Activated naive CD8-positive, alpha-beta T cell treated with anti-CD3 and anti-CD28 coated beads, Interleukin-2, amount 50 U/mL, for 24 hours (primary cell): ENCODE measurements at regions not wholly inside any gene's neighbourhood (a gene's known extent, or its start where the extent isn't known, plus 50 kb on each side); places are given as distances from the start of the nearest gene placed in this dataset.

ENCODE experiments used
- ATAC-seq: fragments of 150-1000 bp; cut with Tn5 transposase; one replicate; pipeline ENCODE4 v1.10.0; 2021
- DNase-seq: peaks from one replicate; pipeline ENCODE4 v3.0.0; 2021
- H3K27ac Mint-ChIP-seq: one replicate; pipeline ENCODE4 v1.8.0; 2021; ENCODE audit warnings: mild to moderate bottlenecking, mixed read lengths
- H3K27me3 Mint-ChIP-seq: one replicate; pipeline ENCODE4 v1.8.0; 2021; ENCODE audit warnings: mixed read lengths
- H3K36me3 Mint-ChIP-seq: one replicate; pipeline ENCODE4 v1.8.0; 2021; ENCODE audit warnings: low read depth, mixed read lengths
- H3K4me1 Mint-ChIP-seq: one replicate; pipeline ENCODE4 v1.8.0; 2021; ENCODE audit warnings: mixed read lengths
- H3K4me3 Mint-ChIP-seq: one replicate; pipeline ENCODE4 v1.8.0; 2021; ENCODE audit warnings: mild to moderate bottlenecking, moderate library complexity, mixed read lengths
- H3K9me3 Mint-ChIP-seq: one replicate; pipeline ENCODE4 v1.8.0; 2021; ENCODE audit warnings: mixed read lengths

- Mint-ChIP-seq H3K4me1 (no peaks in the 10 kb centered on the region), H3K36me3 (no peaks in the 10 kb centered on the region), H3K27ac (no peak overlapping the region), H3K27me3 (no peaks in the 10 kb centered on the region), H3K4me3 (no peak overlapping the region), H3K9me3 (no peaks in the 10 kb centered on the region)
- ATAC-seq, result no peak
- DNase-seq, result no peak
These were observed 243.6 kb downstream of the GPD2 start for GRCh38 chr2:156679820-156680219.

- no peaks in the 10 kb centered on the region for H3K36me3 Mint-ChIP-seq
- no peak for DNase-seq
- no peak overlapping the region for H3K4me3 Mint-ChIP-seq
- no peak overlapping the region for H3K27ac Mint-ChIP-seq
- no peaks in the 10 kb centered on the region for H3K27me3 Mint-ChIP-seq
- ATAC-seq, result no peak
- H3K4me1 Mint-ChIP-seq, result no peaks in the 10 kb centered on the region
- H3K9me3 Mint-ChIP-seq, result no peaks in the 10 kb centered on the region
These were observed 244.1 kb downstream of the GPD2 start for GRCh38 chr2:156680266-156680665.

GRCh38 chr2:156687126-156687525, 250.9 kb downstream of the GPD2 start:
- DNase-seq (no peak), ATAC-seq (no peak)
- Mint-ChIP-seq H3K36me3 (no peaks in the 10 kb centered on the region), H3K9me3 (no peaks in the 10 kb centered on the region), H3K4me1 (no peaks in the 10 kb centered on the region), H3K27ac (no peak overlapping the region), H3K27me3 (peaks cover 6% of the 10 kb centered on the region), H3K4me3 (no peak overlapping the region)

- ATAC-seq (no peak), DNase-seq (no peak)
- H3K36me3 Mint-ChIP-seq, result no peaks in the 10 kb centered on the region
- peaks cover 6% of the 10 kb centered on the region for H3K27me3 Mint-ChIP-seq
- no peaks in the 10 kb centered on the region for H3K9me3 Mint-ChIP-seq
- no peak overlapping the region for H3K27ac Mint-ChIP-seq
- H3K4me3 Mint-ChIP-seq, result no peak overlapping the region
- no peaks in the 10 kb centered on the region for H3K4me1 Mint-ChIP-seq
These were observed 251.5 kb downstream of the GPD2 start for GRCh38 chr2:156687715-156688114.

- Mint-ChIP-seq H3K9me3 (no peaks in the 10 kb centered on the region), H3K4me3 (no peak overlapping the region), H3K27ac (no peak overlapping the region), H3K36me3 (no peaks in the 10 kb centered on the region), H3K4me1 (no peaks in the 10 kb centered on the region), H3K27me3 (peaks cover 6% of the 10 kb centered on the region)
- no peak for DNase-seq
- no peak for ATAC-seq
These were observed 253.8 kb downstream of the GPD2 start for GRCh38 chr2:156689939-156690338.

GRCh38 chr2:156691014-156691413, 254.8 kb downstream of the GPD2 start:
- Mint-ChIP-seq H3K27me3 (peaks cover 6% of the 10 kb centered on the region), H3K27ac (no peak overlapping the region), H3K4me3 (no peak overlapping the region), H3K4me1 (no peaks in the 10 kb centered on the region), H3K36me3 (no peaks in the 10 kb centered on the region), H3K9me3 (no peaks in the 10 kb centered on the region)
- ATAC-seq (no peak), DNase-seq (no peak)

GRCh38 chr2:156695020-156695419, 258.8 kb downstream of the GPD2 start:
- no peak for DNase-seq
- Mint-ChIP-seq H3K27ac (no peak overlapping the region), H3K4me3 (no peak overlapping the region), H3K36me3 (no peaks in the 10 kb centered on the region), H3K27me3 (peaks cover 4% of the 10 kb centered on the region), H3K9me3 (no peaks in the 10 kb centered on the region), H3K4me1 (no peaks in the 10 kb centered on the region)
- ATAC-seq, result no peak

- no peak for DNase-seq
- Mint-ChIP-seq H3K9me3 (no peaks in the 10 kb centered on the region), H3K27me3 (peaks cover 4% of the 10 kb centered on the region), H3K4me3 (no peak overlapping the region), H3K4me1 (no peaks in the 10 kb centered on the region), H3K36me3 (no peaks in the 10 kb centered on the region), H3K27ac (no peak overlapping the region)
- no peak for ATAC-seq
These were observed 259.4 kb downstream of the GPD2 start for GRCh38 chr2:156695595-156695994.

- no peak overlapping the region for H3K27ac Mint-ChIP-seq
- H3K4me3 Mint-ChIP-seq, result no peak overlapping the region
- no peaks in the 10 kb centered on the region for H3K9me3 Mint-ChIP-seq
- H3K4me1 Mint-ChIP-seq, result no peaks in the 10 kb centered on the region
- no peak for DNase-seq
- H3K27me3 Mint-ChIP-seq, result no peaks in the 10 kb centered on the region
- no peaks in the 10 kb centered on the region for H3K36me3 Mint-ChIP-seq
- no peak for ATAC-seq
These were observed 261.7 kb downstream of the GPD2 start for GRCh38 chr2:156697906-156698305.

GRCh38 chr2:156700681-156701080, 264.5 kb downstream of the GPD2 start:
- Mint-ChIP-seq H3K4me1 (no peaks in the 10 kb centered on the region), H3K27ac (no peak overlapping the region), H3K36me3 (no peaks in the 10 kb centered on the region), H3K4me3 (no peak overlapping the region), H3K9me3 (no peaks in the 10 kb centered on the region), H3K27me3 (peaks cover 2% of the 10 kb centered on the region)
- no peak for DNase-seq
- no peak for ATAC-seq

GRCh38 chr2:156702541-156702940, 266.4 kb downstream of the GPD2 start:
- no peaks in the 10 kb centered on the region for H3K9me3 Mint-ChIP-seq
- ATAC-seq (no peak), DNase-seq (no peak)
- no peaks in the 10 kb centered on the region for H3K4me1 Mint-ChIP-seq
- H3K36me3 Mint-ChIP-seq, result no peaks in the 10 kb centered on the region
- peaks cover 4% of the 10 kb centered on the region for H3K27me3 Mint-ChIP-seq
- H3K4me3 Mint-ChIP-seq, result no peak overlapping the region
- H3K27ac Mint-ChIP-seq, result no peak overlapping the region

GRCh38 chr2:156703642-156704041, 267.5 kb downstream of the GPD2 start:
- ATAC-seq, result no peak
- Mint-ChIP-seq H3K27ac (no peak overlapping the region), H3K4me1 (no peaks in the 10 kb centered on the region), H3K36me3 (no peaks in the 10 kb centered on the region), H3K27me3 (peaks cover 4% of the 10 kb centered on the region), H3K4me3 (no peak overlapping the region), H3K9me3 (no peaks in the 10 kb centered on the region)
- DNase-seq, result no peak

- Mint-ChIP-seq H3K9me3 (no peaks in the 10 kb centered on the region), H3K4me3 (no peak overlapping the region), H3K27ac (no peak overlapping the region), H3K4me1 (no peaks in the 10 kb centered on the region), H3K27me3 (peaks cover 4% of the 10 kb centered on the region), H3K36me3 (no peaks in the 10 kb centered on the region)
- no peak for ATAC-seq
- no peak for DNase-seq
These were observed 268.0 kb downstream of the GPD2 start for GRCh38 chr2:156704132-156704531.

GRCh38 chr2:156704617-156705016, 268.4 kb downstream of the GPD2 start:
- no peaks in the 10 kb centered on the region for H3K4me1 Mint-ChIP-seq
- H3K27me3 Mint-ChIP-seq, result peaks cover 4% of the 10 kb centered on the region
- H3K4me3 Mint-ChIP-seq, result no peak overlapping the region
- ATAC-seq, result no peak
- no peaks in the 10 kb centered on the region for H3K36me3 Mint-ChIP-seq
- H3K27ac Mint-ChIP-seq, result no peak overlapping the region
- DNase-seq, result no peak
- H3K9me3 Mint-ChIP-seq, result no peaks in the 10 kb centered on the region

- no peaks in the 10 kb centered on the region for H3K36me3 Mint-ChIP-seq
- H3K4me3 Mint-ChIP-seq, result no peak overlapping the region
- peaks cover 4% of the 10 kb centered on the region for H3K27me3 Mint-ChIP-seq
- no peak for ATAC-seq
- DNase-seq, result no peak
- H3K27ac Mint-ChIP-seq, result no peak overlapping the region
- H3K4me1 Mint-ChIP-seq, result no peaks in the 10 kb centered on the region
- no peaks in the 10 kb centered on the region for H3K9me3 Mint-ChIP-seq
These were observed 270.4 kb downstream of the GPD2 start for GRCh38 chr2:156706576-156706975.

GRCh38 chr2:156708051-156708450, 271.9 kb downstream of the GPD2 start:
- H3K36me3 Mint-ChIP-seq, result no peaks in the 10 kb centered on the region
- ATAC-seq, result peak; percentile 67
- DNase-seq, result no peak
- no peak overlapping the region for H3K4me3 Mint-ChIP-seq
- H3K27ac Mint-ChIP-seq, result no peak overlapping the region
- H3K9me3 Mint-ChIP-seq, result no peaks in the 10 kb centered on the region
- H3K27me3 Mint-ChIP-seq, result peaks cover 7% of the 10 kb centered on the region
- H3K4me1 Mint-ChIP-seq, result no peaks in the 10 kb centered on the region
